ENCODE measurements at regions not wholly inside any gene's neighbourhood (a gene's known extent, or its start where the extent isn't known, plus 50 kb on each side); places are given as distances from the start of the nearest gene placed in this dataset.

GRCh38 chr3:137906985-137907649 is 102.8 kb upstream of the CLDN18 start:
- TF ChIP-seq EZH2 (IDR thresholded peaks at IDR 0.05; ENCODE audit: insufficient read depth, low read length) (no peak), CTCF (IDR thresholded peaks at IDR 0.05; ENCODE audit: insufficient read depth, low read depth, low read length) (no peak)
- Mint-ChIP-seq H3K4me3 (ENCODE audit: unreplicated experiment) (no peak overlapping the region), H3K9me3 (ENCODE audit: unreplicated experiment) (peaks cover 4% of the 10 kb centered on the region), H3K36me3 (ENCODE audit: low read depth, unreplicated experiment) (no peaks in the 10 kb centered on the region), H3K4me1 (ENCODE audit: low read depth, unreplicated experiment) (no peaks in the 10 kb centered on the region), H3K27me3 (ENCODE audit: low read depth, unreplicated experiment) (no peaks in the 10 kb centered on the region), H3K27ac (ENCODE audit: unreplicated experiment) (no peak overlapping the region)
- H3K4me2 ChIP-seq (ENCODE audit: low read length) = no peak overlapping the region
- no peaks in the 10 kb centered on the region for H3K4me1 ChIP-seq (ENCODE audit: insufficient read depth, low read length)
- H2AFZ ChIP-seq (ENCODE audit: low read depth, low read length) = no peak overlapping the region
- H3K9me3 ChIP-seq (ENCODE audit: insufficient read depth, low read depth, low read length) = no peaks in the 10 kb centered on the region
- no peaks in the 10 kb centered on the region for H4K20me1 ChIP-seq (ENCODE audit: insufficient read depth, low read length)
- no peak overlapping the region for H3K9ac ChIP-seq (ENCODE audit: low read length)
- DNase-seq (ENCODE audit: low read depth) (no peak), FAIRE-seq (no peak)
- H3K27me3 ChIP-seq (ENCODE audit: insufficient read depth, low read length) = no peaks in the 10 kb centered on the region
- no peak overlapping the region for H3K4me3 ChIP-seq (ENCODE audit: insufficient read depth, low read depth, low read length)
- no peak overlapping the region for H3K27ac ChIP-seq (ENCODE audit: low read depth, low read length)
- H3K36me3 ChIP-seq (ENCODE audit: insufficient read depth, low read length) = no peaks in the 10 kb centered on the region
- H3K79me2 ChIP-seq (ENCODE audit: insufficient read depth, low read length) = no peaks in the 10 kb centered on the region

- TF ChIP-seq EZH2 (IDR thresholded peaks at IDR 0.05; ENCODE audit: insufficient read depth, low read length) = no peak
- no peak for TF ChIP-seq CTCF (IDR thresholded peaks at IDR 0.05; ENCODE audit: insufficient read depth, low read depth, low read length)
- no peaks in the 10 kb centered on the region for H3K36me3 Mint-ChIP-seq (ENCODE audit: low read depth, unreplicated experiment)
- no peaks in the 10 kb centered on the region for H3K4me1 Mint-ChIP-seq (ENCODE audit: low read depth, unreplicated experiment)
- H3K4me2 ChIP-seq (ENCODE audit: low read length) = no peak overlapping the region
- no peaks in the 10 kb centered on the region for H3K79me2 ChIP-seq (ENCODE audit: insufficient read depth, low read length)
- DNase-seq (ENCODE audit: low read depth) (no peak), FAIRE-seq (no peak)
- no peak overlapping the region for H2AFZ ChIP-seq (ENCODE audit: low read depth, low read length)
- H3K9me3 ChIP-seq (ENCODE audit: insufficient read depth, low read depth, low read length) = no peaks in the 10 kb centered on the region
- H3K27me3 ChIP-seq (ENCODE audit: insufficient read depth, low read length) = no peaks in the 10 kb centered on the region
- no peak overlapping the region for H3K27ac Mint-ChIP-seq (ENCODE audit: unreplicated experiment)
- H3K4me1 ChIP-seq (ENCODE audit: insufficient read depth, low read length) = no peaks in the 10 kb centered on the region
- no peak overlapping the region for H3K4me3 ChIP-seq (ENCODE audit: insufficient read depth, low read depth, low read length)
- H3K9me3 Mint-ChIP-seq (ENCODE audit: unreplicated experiment) = no peaks in the 10 kb centered on the region
- peaks cover 8% of the 10 kb centered on the region for H3K27me3 Mint-ChIP-seq (ENCODE audit: low read depth, unreplicated experiment)
- H4K20me1 ChIP-seq (ENCODE audit: insufficient read depth, low read length) = no peaks in the 10 kb centered on the region
- no peak overlapping the region for H3K4me3 Mint-ChIP-seq (ENCODE audit: unreplicated experiment)
- H3K36me3 ChIP-seq (ENCODE audit: insufficient read depth, low read length) = no peaks in the 10 kb centered on the region
- no peak overlapping the region for H3K9ac ChIP-seq (ENCODE audit: low read length)
- H3K27ac ChIP-seq (ENCODE audit: low read depth, low read length) = no peak overlapping the region
Measured at GRCh38 chr3:137924628-137925027, 85.3 kb upstream of the CLDN18 start.

- H3K27me3 Mint-ChIP-seq (ENCODE audit: low read depth, unreplicated experiment) = peaks cover 8% of the 10 kb centered on the region
- Histone ChIP-seq H3K79me2 (ENCODE audit: insufficient read depth, low read length) (no peaks in the 10 kb centered on the region), H3K9me3 (ENCODE audit: insufficient read depth, low read depth, low read length) (no peaks in the 10 kb centered on the region), H3K9ac (ENCODE audit: low read length) (no peak overlapping the region), H3K27ac (ENCODE audit: low read depth, low read length) (no peak overlapping the region), H3K4me3 (ENCODE audit: insufficient read depth, low read depth, low read length) (no peak overlapping the region), H3K27me3 (ENCODE audit: insufficient read depth, low read length) (no peaks in the 10 kb centered on the region), H2AFZ (ENCODE audit: low read depth, low read length) (no peak overlapping the region), H3K36me3 (ENCODE audit: insufficient read depth, low read length) (no peaks in the 10 kb centered on the region), H3K4me2 (ENCODE audit: low read length) (no peak overlapping the region), H4K20me1 (ENCODE audit: insufficient read depth, low read length) (no peaks in the 10 kb centered on the region), H3K4me1 (ENCODE audit: insufficient read depth, low read length) (no peaks in the 10 kb centered on the region)
- H3K27ac Mint-ChIP-seq (ENCODE audit: unreplicated experiment) = no peak overlapping the region
- DNase-seq (ENCODE audit: low read depth) (no peak), FAIRE-seq (no peak)
- H3K36me3 Mint-ChIP-seq (ENCODE audit: low read depth, unreplicated experiment) = no peaks in the 10 kb centered on the region
- H3K9me3 Mint-ChIP-seq (ENCODE audit: unreplicated experiment) = no peaks in the 10 kb centered on the region
- H3K4me1 Mint-ChIP-seq (ENCODE audit: low read depth, unreplicated experiment) = no peaks in the 10 kb centered on the region
- H3K4me3 Mint-ChIP-seq (ENCODE audit: unreplicated experiment) = no peak overlapping the region
- no peak for TF ChIP-seq CTCF (IDR thresholded peaks at IDR 0.05; ENCODE audit: insufficient read depth, low read depth, low read length)
- TF ChIP-seq EZH2 (IDR thresholded peaks at IDR 0.05; ENCODE audit: insufficient read depth, low read length) = no peak
Measured at GRCh38 chr3:137925080-137925479, 84.9 kb upstream of the CLDN18 start.
